SU-DHL-6 (cell line): ENCODE measurements at regions not wholly inside any gene's neighbourhood (a gene's known extent, or its start where the extent isn't known, plus 50 kb on each side); places are given as distances from the start of the nearest gene placed in this dataset.

ENCODE experiments used
- H2AFZ ChIP-seq: fragments of 200-600 bp; sonication (generic); 2 replicates; pipeline ENCODE4 v1.6.1; 2014; ENCODE audit warnings: low read depth, mild to moderate bottlenecking, moderate library complexity, mixed read lengths, antibody characterized with exemption, low read length; ENCODE audit not compliant: severe bottlenecking
- H3F3A ChIP-seq: fragments of 200-600 bp; shearing (Covaris generic); 2 replicates; pipeline ENCODE4 v1.6.0; 2016; ENCODE audit warnings: antibody characterized with exemption, mild to moderate bottlenecking; ENCODE audit not compliant: insufficient read depth
- H3K27ac ChIP-seq: fragments of 200-600 bp; sonication (generic); 2 replicates; pipeline ENCODE4 v1.5.1; 2016; ENCODE audit warnings: low read depth, mild to moderate bottlenecking, low read length, moderate library complexity, mixed read lengths
- H3K27me3 ChIP-seq: fragments of 200-600 bp; sonication (generic), shearing (Covaris generic); 2 replicates; pipeline ENCODE4 v1.6.0; 2014; ENCODE audit warnings: mild to moderate bottlenecking, low read length
- H3K36me3 ChIP-seq: fragments of 200-600 bp; sonication (generic); 2 replicates; pipeline ENCODE4 v1.6.1; 2014; ENCODE audit warnings: mild to moderate bottlenecking, low read length, mixed read lengths
- H3K4me2 ChIP-seq: fragments of 300-600, 200-600 bp; shearing (Covaris generic), sonication (generic); 2 replicates; pipeline ENCODE4 v1.6.0; 2014; ENCODE audit warnings: low read length, low read depth, mild to moderate bottlenecking; ENCODE audit not compliant: poor library complexity, severe bottlenecking
- H3K4me3 ChIP-seq: fragments of 200-600 bp; sonication (generic); 2 replicates; pipeline ENCODE4 v1.5.1; 2014; ENCODE audit warnings: antibody characterized with exemption, low read length, mild to moderate bottlenecking, mixed read lengths; ENCODE audit not compliant: insufficient read depth, poor library complexity, severe bottlenecking
- H3K79me2 ChIP-seq: fragments of 200-600 bp; sonication (generic); 2 replicates; pipeline ENCODE4 v1.6.1; 2014; ENCODE audit warnings: mild to moderate bottlenecking, low read length, moderate library complexity; ENCODE audit not compliant: insufficient read depth
- H3K9ac ChIP-seq: fragments of 200-600 bp; sonication (generic); 2 replicates; pipeline ENCODE4 v1.7.0; 2014; ENCODE audit warnings: mild to moderate bottlenecking, low read length
- H3K9me2 ChIP-seq: fragments of 200-600 bp; sonication (generic); replicated peaks from 2 replicates; pipeline ENCODE4 v1.6.1; 2014; ENCODE audit warnings: low read length; ENCODE audit not compliant: insufficient read depth
- H3K9me3 ChIP-seq: fragments of 200-600 bp; sonication (generic); 2 replicates; pipeline ENCODE4 v1.6.1; 2014; ENCODE audit warnings: low read length, mixed read lengths; ENCODE audit not compliant: insufficient read depth
- H4K20me1 ChIP-seq: fragments of 200-600 bp; sonication (generic); 2 replicates; pipeline ENCODE4 v1.6.1; 2014; ENCODE audit warnings: low read depth, mild to moderate bottlenecking, antibody characterized with exemption, low read length, moderate library complexity, mixed read lengths
- CTCF ChIP-seq: fragments of 200-600 bp; sonication (generic); IDR thresholded peaks from one replicate; pipeline ENCODE4 v1.5.1; 2017; ENCODE audit warnings: antibody characterized with exemption, mild to moderate bottlenecking, low read length, moderate library complexity; ENCODE audit not compliant: insufficient read depth, poor library complexity, severe bottlenecking
- EZH2phosphoT487 ChIP-seq: fragments of 200-600 bp; sonication (generic), shearing (Covaris generic); conservative IDR thresholded peaks from 2 replicates; pipeline ENCODE4 v1.6.1; 2018; ENCODE audit warnings: mild to moderate bottlenecking, antibody characterized with exemption, low read length, moderate library complexity, mixed read lengths

- Histone ChIP-seq H3K9me2 (no peaks in the 10 kb centered on the region), H3K4me2 (no peak overlapping the region), H3K9ac (no peak overlapping the region), H4K20me1 (no peaks in the 10 kb centered on the region), H3F3A (no peaks in the 10 kb centered on the region), H3K9me3 (no peaks in the 10 kb centered on the region), H3K36me3 (no peaks in the 10 kb centered on the region), H3K79me2 (no peaks in the 10 kb centered on the region), H2AFZ (no peak overlapping the region), H3K27ac (no peak overlapping the region), H3K4me3 (no peak overlapping the region), H3K27me3 (no peaks in the 10 kb centered on the region)
- TF ChIP-seq CTCF (no peak), EZH2phosphoT487 (no peak)
Measured at GRCh38 chr4:116870686-116871085, 214.7 kb downstream of the TRAM1L1 start.

- no peaks in the 10 kb centered on the region for H3K27me3 ChIP-seq
- no peaks in the 10 kb centered on the region for H3K36me3 ChIP-seq
- H3K27ac ChIP-seq = no peak overlapping the region
- no peaks in the 10 kb centered on the region for H3K79me2 ChIP-seq
- no peak overlapping the region for H3K9ac ChIP-seq
- H3K4me3 ChIP-seq = no peak overlapping the region
- no peak overlapping the region for H3K4me2 ChIP-seq
- H2AFZ ChIP-seq = no peak overlapping the region
- H3K9me3 ChIP-seq = no peaks in the 10 kb centered on the region
- no peak for TF ChIP-seq CTCF
- TF ChIP-seq EZH2phosphoT487 = no peak
- H4K20me1 ChIP-seq = no peaks in the 10 kb centered on the region
- H3F3A ChIP-seq = no peaks in the 10 kb centered on the region
- H3K9me2 ChIP-seq = no peaks in the 10 kb centered on the region
Measured at GRCh38 chr4:116866106-116866505, 219.3 kb downstream of the TRAM1L1 start.

GRCh38 chr4:116862592-116862991 lies 222.8 kb downstream of the TRAM1L1 start:
- Histone ChIP-seq H3K4me2 (no peak overlapping the region), H4K20me1 (no peaks in the 10 kb centered on the region), H3K27ac (no peak overlapping the region), H3K9me2 (no peaks in the 10 kb centered on the region), H3K4me3 (no peak overlapping the region), H3K9ac (no peak overlapping the region), H3K36me3 (no peaks in the 10 kb centered on the region), H3F3A (no peaks in the 10 kb centered on the region), H3K27me3 (no peaks in the 10 kb centered on the region), H2AFZ (no peak overlapping the region), H3K79me2 (no peaks in the 10 kb centered on the region), H3K9me3 (no peaks in the 10 kb centered on the region)
- TF ChIP-seq EZH2phosphoT487 (no peak), CTCF (no peak)
